Muscle of back (tissue), 3 donors: ENCODE measurements at regions not wholly inside any gene's neighbourhood (a gene's known extent, or its start where the extent isn't known, plus 50 kb on each side); places are given as distances from the start of the nearest gene placed in this dataset.

Source experiments
- DNase-seq, 3 donors: peaks; one replicate each; pipeline versions ENCODE4 v3.0.0 to v3.0.0-alpha.2; 2013

GRCh38 chr2:140061240-140061639 is 1281.0 kb upstream of the NXPH2 start:
- no peak for DNase-seq

- DNase-seq: no peak
Observed at GRCh38 chr2:140057928-140058327, 1277.7 kb upstream of the NXPH2 start.

GRCh38 chr2:140041811-140042210 is 1261.6 kb upstream of the NXPH2 start:
- no peak for DNase-seq

GRCh38 chr2:140041239-140041638 is 1261.0 kb upstream of the NXPH2 start:
- no peak for DNase-seq

GRCh38 chr2:140033638-140034037 is 1253.4 kb upstream of the NXPH2 start:
- DNase-seq: no peak

GRCh38 chr2:140027966-140028365 is 1247.8 kb upstream of the NXPH2 start:
- DNase-seq: no peak

GRCh38 chr2:140027320-140027719 is 1247.1 kb upstream of the NXPH2 start:
- DNase-seq: no peak

GRCh38 chr2:140023291-140023690 is 1243.1 kb upstream of the NXPH2 start:
- DNase-seq: no peak

- DNase-seq: no peak
Observed at GRCh38 chr2:140018541-140018940, 1238.4 kb upstream of the NXPH2 start.

GRCh38 chr2:140014204-140014546 is 1234.0 kb upstream of the NXPH2 start:
- no peak for DNase-seq

- peak in 1 of 3 donors; percentile 10 for DNase-seq
Observed at GRCh38 chr2:140013545-140014203, 1233.5 kb upstream of the NXPH2 start.

- no peak for DNase-seq
Observed at GRCh38 chr2:140011287-140011686, 1231.1 kb upstream of the NXPH2 start.

- DNase-seq: no peak
Observed at GRCh38 chr2:140002110-140002509, 1221.9 kb upstream of the NXPH2 start.

- no peak for DNase-seq
Observed at GRCh38 chr2:139992711-139993345, 1212.6 kb upstream of the NXPH2 start.

GRCh38 chr2:139992078-139992477 is 1211.9 kb upstream of the NXPH2 start:
- DNase-seq: no peak

- DNase-seq: no peak
Observed at GRCh38 chr2:139990646-139991335, 1210.6 kb upstream of the NXPH2 start.

- DNase-seq: no peak
Observed at GRCh38 chr2:139969323-139969722, 1189.1 kb upstream of the NXPH2 start.

- no peak for DNase-seq
Observed at GRCh38 chr2:139968588-139968987, 1188.4 kb upstream of the NXPH2 start.

- DNase-seq: no peak
Observed at GRCh38 chr2:139967665-139968064, 1187.5 kb upstream of the NXPH2 start.

GRCh38 chr2:139964721-139965440 is 1184.7 kb upstream of the NXPH2 start:
- peak; percentile 4 to 71 (median 25) for DNase-seq

- peak in 1 of 3 donors; percentile 2 for DNase-seq
Observed at GRCh38 chr2:139963863-139964355, 1183.7 kb upstream of the NXPH2 start.

- no peak for DNase-seq
Observed at GRCh38 chr2:139949242-139949972, 1169.2 kb upstream of the NXPH2 start.
